ENCODE measurements at regions not wholly inside any gene's neighbourhood (a gene's known extent, or its start where the extent isn't known, plus 50 kb on each side); places are given as distances from the start of the nearest gene placed in this dataset.

DNA sequence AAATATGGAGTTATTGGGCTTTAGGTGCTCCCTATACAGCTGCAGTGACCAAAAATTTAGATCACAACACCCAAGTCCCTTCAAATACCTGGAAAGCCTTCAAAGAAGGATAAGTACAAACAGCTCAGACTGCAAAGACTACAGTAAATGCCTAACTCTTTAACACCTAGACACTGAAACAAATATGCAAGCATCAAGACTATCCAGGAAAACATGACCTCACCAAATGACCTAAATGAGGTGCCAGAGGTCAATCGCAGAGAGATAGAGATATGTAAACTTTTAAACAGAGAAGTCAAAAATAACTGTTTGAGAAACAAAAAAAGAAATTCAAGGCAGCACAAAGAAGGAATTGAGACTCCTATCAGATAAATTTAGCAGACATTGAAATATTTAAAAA, 753.8 kb upstream of the B3GALT2 start:
- Histone ChIP-seq H3K36me3 (ENCODE audit: control insufficient read depth, insufficient read depth, low read length) (no peaks in the 10 kb centered on the region), H3K9ac (ENCODE audit: extremely low read depth, low read length, poor library complexity, severe bottlenecking) (no peak overlapping the region), H3K9me3 (ENCODE audit: control insufficient read depth, low read length) (peaks cover 10% of the 10 kb centered on the region), H3K27me3 (ENCODE audit: control insufficient read depth, insufficient read depth, low read length, poor library complexity, severe bottlenecking) (no peaks in the 10 kb centered on the region), H3K4me3 (ENCODE audit: low read length) (no peak overlapping the region), H3K4me1 (ENCODE audit: control insufficient read depth, insufficient read depth, low read length) (no peaks in the 10 kb centered on the region), H3K27ac (ENCODE audit: low read depth, low read length) (no peak overlapping the region)
- peaks cover 2% of the 10 kb centered on the region for H3K9me3 Mint-ChIP-seq
- no peaks in the 10 kb centered on the region for H3K4me1 Mint-ChIP-seq
- no peak for DNase-seq
- TF ChIP-seq CTCF (conservative IDR thresholded peaks at IDR 0.05), result no peak
- no peak overlapping the region for H3K27ac Mint-ChIP-seq
- no peak overlapping the region for H3K4me3 Mint-ChIP-seq
- H3K36me3 Mint-ChIP-seq (ENCODE audit: low read depth), result no peaks in the 10 kb centered on the region
- H3K27me3 Mint-ChIP-seq (ENCODE audit: insufficient read depth), result no peaks in the 10 kb centered on the region
- 93% methylated on average over 1 of the region's 1 CpG; no CpG with 5 or more reads in 1 of the 2 experiments for WGBS, 2 experiments (ENCODE audit: insufficient coverage in 1 of 2, insufficient read length in 1 of 2)

DNA sequence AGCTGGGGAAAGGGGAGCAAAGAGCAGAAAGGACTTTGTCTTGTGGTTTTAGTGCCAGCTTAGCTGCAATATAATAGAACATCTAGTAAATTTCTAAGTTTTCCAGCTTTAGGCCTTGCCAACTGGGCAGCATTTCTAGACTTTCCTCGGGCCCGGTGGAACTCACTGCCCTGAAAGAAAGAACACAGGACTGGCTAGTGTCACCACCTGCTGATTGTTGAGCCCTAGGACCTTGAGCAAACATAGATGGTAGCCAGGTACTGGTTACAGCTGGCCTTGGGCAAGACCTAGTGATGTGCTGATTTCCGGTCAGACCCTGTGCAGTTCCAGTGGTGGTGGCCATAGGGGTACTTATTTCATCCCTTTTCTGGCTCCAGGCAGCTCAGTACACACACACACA, 753.2 kb upstream of the B3GALT2 start:
- peaks cover 15% of the 10 kb centered on the region for H3K9me3 ChIP-seq (ENCODE audit: control insufficient read depth, low read length)
- Mint-ChIP-seq H3K36me3 (ENCODE audit: low read depth) (no peaks in the 10 kb centered on the region), H3K4me1 (no peaks in the 10 kb centered on the region), H3K27ac (no peak overlapping the region), H3K9me3 (peaks cover 5% of the 10 kb centered on the region), H3K4me3 (no peak overlapping the region), H3K27me3 (ENCODE audit: insufficient read depth) (no peaks in the 10 kb centered on the region)
- WGBS, 2 experiments (ENCODE audit: insufficient coverage in 1 of 2, insufficient read length in 1 of 2), result 93 to 94% methylated on average over 2 to 3 of the region's 3 CpGs
- no peak overlapping the region for H3K9ac ChIP-seq (ENCODE audit: extremely low read depth, low read length, poor library complexity, severe bottlenecking)
- no peak overlapping the region for H3K4me3 ChIP-seq (ENCODE audit: low read length)
- H3K36me3 ChIP-seq (ENCODE audit: control insufficient read depth, insufficient read depth, low read length), result no peaks in the 10 kb centered on the region
- no peak overlapping the region for H3K27ac ChIP-seq (ENCODE audit: low read depth, low read length)
- no peaks in the 10 kb centered on the region for H3K27me3 ChIP-seq (ENCODE audit: control insufficient read depth, insufficient read depth, low read length, poor library complexity, severe bottlenecking)
- H3K4me1 ChIP-seq (ENCODE audit: control insufficient read depth, insufficient read depth, low read length), result no peaks in the 10 kb centered on the region
- no peak for TF ChIP-seq CTCF (conservative IDR thresholded peaks at IDR 0.05)
- DNase-seq, result no peak

- WGBS, 2 experiments (ENCODE audit: insufficient coverage in 1 of 2, insufficient read length in 1 of 2), result 100% methylated on average over 1 of the region's 1 CpG; no CpG with 5 or more reads in 1 of the 2 experiments
- peaks cover 25% of the 10 kb centered on the region for H3K9me3 ChIP-seq (ENCODE audit: control insufficient read depth, low read length)
- H3K4me1 Mint-ChIP-seq, result no peaks in the 10 kb centered on the region
- no peak for TF ChIP-seq CTCF (conservative IDR thresholded peaks at IDR 0.05)
- DNase-seq, result no peak
- H3K27me3 Mint-ChIP-seq (ENCODE audit: insufficient read depth), result no peaks in the 10 kb centered on the region
- no peak overlapping the region for H3K4me3 ChIP-seq (ENCODE audit: low read length)
- no peak overlapping the region for H3K27ac ChIP-seq (ENCODE audit: low read depth, low read length)
- no peaks in the 10 kb centered on the region for H3K36me3 Mint-ChIP-seq (ENCODE audit: low read depth)
- no peak overlapping the region for H3K27ac Mint-ChIP-seq
- no peaks in the 10 kb centered on the region for H3K36me3 ChIP-seq (ENCODE audit: control insufficient read depth, insufficient read depth, low read length)
- H3K4me1 ChIP-seq (ENCODE audit: control insufficient read depth, insufficient read depth, low read length), result no peaks in the 10 kb centered on the region
- no peak overlapping the region for H3K9ac ChIP-seq (ENCODE audit: extremely low read depth, low read length, poor library complexity, severe bottlenecking)
- H3K27me3 ChIP-seq (ENCODE audit: control insufficient read depth, insufficient read depth, low read length, poor library complexity, severe bottlenecking), result no peaks in the 10 kb centered on the region
- no peak overlapping the region for H3K4me3 Mint-ChIP-seq
- H3K9me3 Mint-ChIP-seq, result peaks cover 5% of the 10 kb centered on the region
Measured at GRCh38 chr1:193937308-193937707, 750.9 kb upstream of the B3GALT2 start.
